CD14-positive monocyte (primary cell): ENCODE measurements at regions not wholly inside any gene's neighbourhood (a gene's known extent, or its start where the extent isn't known, plus 50 kb on each side); places are given as distances from the start of the nearest gene placed in this dataset.

ENCODE experiments used
- DNase-seq, 3 donors: peaks; one replicate each; pipeline ENCODE4 v3.0.0-alpha.2; 2011 to 2022
- H2AFZ ChIP-seq: 2 replicates; pipeline ENCODE4 v1.6.0; 2012; ENCODE audit warnings: mild to moderate bottlenecking, low read depth, low read length, inconsistent platforms; ENCODE audit not compliant: insufficient read depth, poor library complexity, severe bottlenecking
- H3K27ac ChIP-seq, 2 donors: 1 replicate in 1 of 2; 2 replicates in 1 of 2; pipeline ENCODE4 v1.5.1; 2012 to 2013; ENCODE audit warnings: low read length in 2 of 2, control low read depth in 1 of 2, inconsistent platforms in 1 of 2, low read depth in 1 of 2, mild to moderate bottlenecking in 1 of 2
- H3K27me3 ChIP-seq, 2 donors: one replicate each; pipeline versions ENCODE4 v1.6.0 to v1.6.1; 2011 to 2013; ENCODE audit warnings: low read length in 2 of 2; ENCODE audit not compliant: control insufficient read depth in 2 of 2, insufficient read depth in 2 of 2
- H3K36me3 ChIP-seq, 2 donors: replicated peaks in 1 of 2; 1 replicate in 1 of 2; 2 replicates in 1 of 2; pipeline versions ENCODE4 v1.5.1 to v1.6.1; 2012 to 2013; ENCODE audit warnings: low read length in 2 of 2, control low read depth in 1 of 2, inconsistent platforms in 1 of 2, mild to moderate bottlenecking in 1 of 2; ENCODE audit not compliant: insufficient read depth in 2 of 2, control insufficient read depth in 1 of 2
- H3K4me1 ChIP-seq, 2 donors: 1 replicate in 1 of 2; 2 replicates in 1 of 2; pipeline versions ENCODE4 v1.5.1 to v1.6.1; 2012 to 2013; ENCODE audit warnings: low read length in 2 of 2, control low read depth in 1 of 2, inconsistent platforms in 1 of 2, mild to moderate bottlenecking in 1 of 2, moderate library complexity in 1 of 2; ENCODE audit not compliant: insufficient read depth in 2 of 2, control insufficient read depth in 1 of 2
- H3K4me2 ChIP-seq: replicated peaks from 2 replicates; pipeline ENCODE3; 2012; ENCODE audit warnings: low read length, moderate library complexity, mild to moderate bottlenecking; ENCODE audit not compliant: poor library complexity, severe bottlenecking; ENCODE audit errors: extremely low read depth
- H3K4me3 ChIP-seq, 3 experiments: fragments of 200-600 bp in 1 of 3; sonication (generic) in 1 of 3; replicated peaks in 1 of 3; 1 replicate in 2 of 3; 2 replicates in 1 of 3; pipeline ENCODE4 v1.5.1; 2011 to 2013; ENCODE audit warnings: low read length in 3 of 3, mild to moderate bottlenecking in 3 of 3, control low read depth in 2 of 3, low read depth in 2 of 3, inconsistent platforms in 1 of 3, moderate library complexity in 1 of 3
- H3K79me2 ChIP-seq: 2 replicates; pipeline ENCODE4 v1.6.0; 2012; ENCODE audit warnings: mild to moderate bottlenecking, control low read depth, inconsistent platforms, low read length, moderate library complexity; ENCODE audit not compliant: insufficient read depth
- H3K9ac ChIP-seq: 2 replicates; pipeline ENCODE4 v1.6.0; 2017; ENCODE audit warnings: low read length, mild to moderate bottlenecking; ENCODE audit not compliant: insufficient read depth, poor library complexity, severe bottlenecking
- H3K9me3 ChIP-seq, 2 donors: replicated peaks in 1 of 2; 1 replicate in 1 of 2; 2 replicates in 1 of 2; pipeline versions ENCODE4 v1.5.1 to v1.6.1; 2012 to 2013; ENCODE audit warnings: low read length in 2 of 2, control low read depth in 1 of 2; ENCODE audit not compliant: control insufficient read depth in 1 of 2, insufficient read depth in 1 of 2
- H4K20me1 ChIP-seq: 2 replicates; pipeline ENCODE4 v1.6.0; 2012; ENCODE audit warnings: mild to moderate bottlenecking, low read length, control low read depth, moderate library complexity; ENCODE audit not compliant: insufficient read depth
- H3K27ac Mint-ChIP-seq, 7 donors: one replicate each; pipeline ENCODE4 v1.8.0; 2020; ENCODE audit warnings: mild to moderate bottlenecking in 7 of 7, mixed read lengths in 7 of 7, moderate library complexity in 6 of 7, inconsistent platforms in 2 of 7
- H3K27me3 Mint-ChIP-seq, 3 donors: one replicate each; pipeline ENCODE4 v1.8.0; 2021 to 2022; ENCODE audit warnings: low read depth in 3 of 3, mild to moderate bottlenecking in 3 of 3, mixed read lengths in 3 of 3, moderate library complexity in 3 of 3, inconsistent platforms in 1 of 3
- H3K36me3 Mint-ChIP-seq, 2 donors: one replicate each; pipeline ENCODE4 v1.8.0; 2020; ENCODE audit warnings: mixed read lengths in 2 of 2, inconsistent platforms in 1 of 2, mild to moderate bottlenecking in 1 of 2
- H3K4me1 Mint-ChIP-seq: one replicate; pipeline ENCODE4 v1.8.0; 2020; ENCODE audit warnings: mild to moderate bottlenecking, mixed read lengths
- H3K4me3 Mint-ChIP-seq, 2 donors: one replicate each; pipeline ENCODE4 v1.8.0; 2020; ENCODE audit warnings: mild to moderate bottlenecking in 2 of 2, mixed read lengths in 2 of 2, moderate library complexity in 1 of 2
- H3K9me3 Mint-ChIP-seq, 7 donors: one replicate each; pipeline ENCODE4 v1.8.0; 2020 to 2022; ENCODE audit warnings: mixed read lengths in 7 of 7, mild to moderate bottlenecking in 6 of 7, moderate library complexity in 6 of 7, inconsistent platforms in 2 of 7
- CTCF ChIP-seq: fragments of 200-600 bp; IDR thresholded peaks from one replicate; pipeline ENCODE4 v1.8.0; 2022; ENCODE audit warnings: antibody characterized with exemption, mild to moderate bottlenecking
- WGBS: methylation state at CpG from one replicate; pipeline ENCODE4 v1.1.5; 2013; ENCODE audit warnings: missing lambda C conversion rate; ENCODE audit not compliant: insufficient coverage; 5-methylcytosine and 5-hydroxymethylcytosine counted together
- intact Hi-C, 2 donors: fragments of 100-400 bp; cut with micrococcal nuclease; formaldehyde crosslinking; loops; one replicate each; pipeline versions ENCODE4 v1.15.0 to v1.15.1; 2023

GRCh38 chr4:156237231-156237630 is 283.6 kb upstream of the CTSO start:
- H3K27me3 ChIP-seq = no peaks in the 10 kb centered on the region
- no peak overlapping the region for H3K4me3 Mint-ChIP-seq

GRCh38 chr4:156230176-156230575 is 276.5 kb upstream of the CTSO start:
- no peaks in the 10 kb centered on the region for H3K4me1 ChIP-seq
- no peak overlapping the region for H3K4me2 ChIP-seq
- Mint-ChIP-seq H3K27ac (no peak overlapping the region), H3K4me3 (no peak overlapping the region), H3K9me3 (peaks cover 0 to 5% (median 3%) of the 10 kb centered on the region in 7 donors), H3K27me3 (no peaks in the 10 kb centered on the region), H3K4me1 (no peaks in the 10 kb centered on the region), H3K36me3 (no peaks in the 10 kb centered on the region)
- no peaks in the 10 kb centered on the region for H3K36me3 ChIP-seq
- no peaks in the 10 kb centered on the region for H3K9me3 ChIP-seq
- no peaks in the 10 kb centered on the region for H4K20me1 ChIP-seq
- no peaks in the 10 kb centered on the region for H3K27me3 ChIP-seq
- no peak for DNase-seq
- WGBS = no CpG with 5 or more reads among the region's 1 CpG
- H3K27ac ChIP-seq = no peak overlapping the region
- intact Hi-C loops = no loop called here
- no peak overlapping the region for H3K4me3 ChIP-seq
- no peak for TF ChIP-seq CTCF
- H3K79me2 ChIP-seq = no peaks in the 10 kb centered on the region
- H3K9ac ChIP-seq = no peak overlapping the region
- no peak overlapping the region for H2AFZ ChIP-seq

More at GRCh38 chr4:156237231-156237630, 283.6 kb upstream of the CTSO start:
- Histone ChIP-seq H3K79me2 (no peaks in the 10 kb centered on the region), H3K9me3 (peaks cover 0 to 6% of the 10 kb centered on the region in 2 donors), H4K20me1 (no peaks in the 10 kb centered on the region), H3K27ac (no peak overlapping the region), H3K4me3 (no peak overlapping the region), H3K9ac (no peak overlapping the region), H3K36me3 (no peaks in the 10 kb centered on the region), H3K4me2 (no peak overlapping the region), H3K4me1 (no peaks in the 10 kb centered on the region), H2AFZ (no peak overlapping the region)
- intact Hi-C loops = no loop called here
- DNase-seq = no peak
- H3K4me1 Mint-ChIP-seq = no peaks in the 10 kb centered on the region
- H3K36me3 Mint-ChIP-seq = no peaks in the 10 kb centered on the region
- H3K27me3 Mint-ChIP-seq = no peaks in the 10 kb centered on the region
- 89% methylated on average over 3 of the region's 11 CpGs for WGBS
- no peak for TF ChIP-seq CTCF
- H3K27ac Mint-ChIP-seq = no peak overlapping the region
- peaks cover 0 to 7% (median 2%) of the 10 kb centered on the region in 7 donors for H3K9me3 Mint-ChIP-seq
